ENCODE measurements at regions not wholly inside any gene's neighbourhood (a gene's known extent, or its start where the extent isn't known, plus 50 kb on each side); places are given as distances from the start of the nearest gene placed in this dataset.

DNA sequence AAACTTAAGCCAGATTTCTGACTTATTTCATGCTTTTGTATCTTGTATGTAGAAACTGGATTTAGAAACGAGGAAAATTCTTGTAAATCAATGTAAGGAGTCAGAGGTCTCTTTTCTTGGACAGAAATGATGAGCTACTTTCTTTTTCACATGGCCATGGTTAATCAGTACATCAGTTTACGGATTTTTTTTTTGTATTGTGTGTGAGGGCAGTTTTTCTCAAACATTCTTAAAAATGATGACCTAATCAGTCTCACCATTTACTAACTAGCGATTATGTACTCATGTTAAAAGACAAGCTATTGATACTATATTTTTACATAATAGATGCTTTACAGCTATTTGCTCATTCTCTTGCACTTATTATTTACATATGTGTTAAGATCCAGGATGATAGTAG, 165.2 kb upstream of the DOCK10 start:
- H3K9me3 ChIP-seq (ENCODE audit: low read length), result no peaks in the 10 kb centered on the region
- ChIA-PET CTCF (ENCODE audit: low intra/inter-chr PET ratio, low total read pairs) (no interaction called here), POLR2A (no interaction called here)
- DNase-seq (ENCODE audit: low spot score) (no peak), FAIRE-seq (no peak), ATAC-seq (no peak)
- 17% methylated on average over 3 of the region's 3 CpGs for WGBS (ENCODE audit: low lambda C conversion rate)
- no peaks in the 10 kb centered on the region for H4K20me1 ChIP-seq (ENCODE audit: insufficient read depth, low read length)
- H3K4me1 ChIP-seq (ENCODE audit: insufficient read depth, low read length), result no peaks in the 10 kb centered on the region
- no peak overlapping the region for H3K4me3 ChIP-seq (replicated peaks in 1 of 3; ENCODE audit: insufficient read depth in 1 of 3, low read depth in 2 of 3, low read length in 3 of 3)
- TF ChIP-seq MAFK (conservative IDR thresholded peaks at IDR 0.05 in 1 of 2, IDR thresholded peaks at IDR 0.05 in 1 of 2; ENCODE audit: low read length in 2 of 2) (peak; percentile 6 to 64; a peak in 3 of 4 replicates), MAFF (IDR thresholded peaks at IDR 0.05; ENCODE audit: low read depth, low read length) (peak; percentile 45; the same call in 1 of the 2 replicates)
- TF ChIP-seq, protein P1, sequence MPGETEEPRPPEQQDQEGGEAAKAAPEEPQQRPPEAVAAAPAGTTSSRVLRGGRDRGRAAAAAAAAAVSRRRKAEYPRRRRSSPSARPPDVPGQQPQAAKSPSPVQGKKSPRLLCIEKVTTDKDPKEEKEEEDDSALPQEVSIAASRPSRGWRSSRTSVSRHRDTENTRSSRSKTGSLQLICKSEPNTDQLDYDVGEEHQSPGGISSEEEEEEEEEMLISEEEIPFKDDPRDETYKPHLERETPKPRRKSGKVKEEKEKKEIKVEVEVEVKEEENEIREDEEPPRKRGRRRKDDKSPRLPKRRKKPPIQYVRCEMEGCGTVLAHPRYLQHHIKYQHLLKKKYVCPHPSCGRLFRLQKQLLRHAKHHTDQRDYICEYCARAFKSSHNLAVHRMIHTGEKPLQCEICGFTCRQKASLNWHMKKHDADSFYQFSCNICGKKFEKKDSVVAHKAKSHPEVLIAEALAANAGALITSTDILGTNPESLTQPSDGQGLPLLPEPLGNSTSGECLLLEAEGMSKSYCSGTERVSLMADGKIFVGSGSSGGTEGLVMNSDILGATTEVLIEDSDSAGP (CRISPR knock-in tag; IDR thresholded peaks at IDR 0.05; ENCODE audit: borderline replicate concordance), result no peak
- TF ChIP-seq, protein P2, sequence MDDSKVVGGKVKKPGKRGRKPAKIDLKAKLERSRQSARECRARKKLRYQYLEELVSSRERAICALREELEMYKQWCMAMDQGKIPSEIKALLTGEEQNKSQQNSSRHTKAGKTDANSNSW (CRISPR knock-in tag; IDR thresholded peaks at IDR 0.05; ENCODE audit: borderline replicate concordance), result no peak
- no peak overlapping the region for H3K27ac ChIP-seq (ENCODE audit: extremely low read length, insufficient read depth, low read length)
- H3K36me3 ChIP-seq (replicated peaks in 1 of 2; ENCODE audit: control insufficient read depth in 1 of 2, insufficient read depth in 2 of 2, low read length in 2 of 2), result no peaks in the 10 kb centered on the region
- H2AFZ ChIP-seq (ENCODE audit: low read length), result no peak overlapping the region
- in situ Hi-C loops (cut with HindIII; ENCODE audit: extremely low pct_ligation_motif_present, low pct_unique_long_range_greater_than_20kb) (no loop called here), intact Hi-C loops (cut with micrococcal nuclease; ENCODE audit: unreplicated experiment) (no loop called here)
- no TSS peak for BruUV-seq (replicated peaks)
- no peak overlapping the region for H3K9ac ChIP-seq (ENCODE audit: insufficient read depth, low read depth, low read length)
- H3K27me3 ChIP-seq (ENCODE audit: control insufficient read depth in 1 of 2, insufficient read depth in 2 of 2, low read length in 2 of 2), result no peaks in the 10 kb centered on the region
- no peaks in the 10 kb centered on the region for H3K79me2 ChIP-seq (ENCODE audit: insufficient read depth, low read length)
- no peak overlapping the region for H3K4me2 ChIP-seq (ENCODE audit: low read depth, low read length)

DNA sequence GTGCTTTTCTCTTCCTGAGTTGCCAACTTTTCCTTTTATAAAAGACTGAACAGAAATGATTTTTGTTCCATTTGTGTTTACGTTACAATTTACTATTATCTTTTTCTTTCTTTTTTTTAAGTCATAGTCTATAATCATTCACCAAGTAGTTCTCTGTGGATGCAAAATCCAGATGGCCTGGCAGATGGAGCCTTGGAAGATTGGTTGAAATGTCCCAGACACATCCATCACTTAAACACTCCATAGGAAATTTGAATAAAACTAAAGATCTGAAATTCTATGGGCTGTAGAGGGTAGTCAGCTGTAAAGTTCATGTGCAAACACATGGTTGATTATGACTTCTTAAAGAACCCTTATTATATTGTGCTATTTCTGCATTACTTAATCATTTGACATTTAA, 164.8 kb upstream of the DOCK10 start:
- H3K27ac ChIP-seq (ENCODE audit: extremely low read length, insufficient read depth, low read length), result no peak overlapping the region
- no peak overlapping the region for H3K9ac ChIP-seq (ENCODE audit: insufficient read depth, low read depth, low read length)
- in situ Hi-C loops (cut with HindIII; ENCODE audit: extremely low pct_ligation_motif_present, low pct_unique_long_range_greater_than_20kb), result no loop called here
- no peaks in the 10 kb centered on the region for H3K9me3 ChIP-seq (ENCODE audit: low read length)
- H3K4me2 ChIP-seq (ENCODE audit: low read depth, low read length), result no peak overlapping the region
- H3K4me3 ChIP-seq (replicated peaks in 1 of 3; ENCODE audit: insufficient read depth in 1 of 3, low read depth in 2 of 3, low read length in 3 of 3), result no peak overlapping the region
- ATAC-seq (no peak), FAIRE-seq (no peak), DNase-seq (ENCODE audit: low spot score) (no peak)
- no peak overlapping the region for H2AFZ ChIP-seq (ENCODE audit: low read length)
- 3% methylated on average over 1 of the region's 1 CpG for WGBS (ENCODE audit: low lambda C conversion rate)
- H3K79me2 ChIP-seq (ENCODE audit: insufficient read depth, low read length), result no peaks in the 10 kb centered on the region
- POLR2A ChIA-PET, result no interaction called here
- intact Hi-C loops (cut with micrococcal nuclease; ENCODE audit: unreplicated experiment), result no loop called here
- no peaks in the 10 kb centered on the region for H3K36me3 ChIP-seq (replicated peaks in 1 of 2; ENCODE audit: control insufficient read depth in 1 of 2, insufficient read depth in 2 of 2, low read length in 2 of 2)
- no TSS peak for BruUV-seq (replicated peaks)
- no peaks in the 10 kb centered on the region for H4K20me1 ChIP-seq (ENCODE audit: insufficient read depth, low read length)
- CTCF ChIA-PET (ENCODE audit: low intra/inter-chr PET ratio, low total read pairs), result no interaction called here
- H3K4me1 ChIP-seq (ENCODE audit: insufficient read depth, low read length), result no peaks in the 10 kb centered on the region
- H3K27me3 ChIP-seq (ENCODE audit: control insufficient read depth in 1 of 2, insufficient read depth in 2 of 2, low read length in 2 of 2), result no peaks in the 10 kb centered on the region
- TF ChIP-seq ZC3H13 (CRISPR knock-in tag; IDR thresholded peaks at IDR 0.05) (no peak), ZFP1 (CRISPR knock-in tag; IDR thresholded peaks at IDR 0.05) (no peak), REL (CRISPR knock-in tag; conservative IDR thresholded peaks at IDR 0.05) (no peak)
- TF ChIP-seq, protein P3, sequence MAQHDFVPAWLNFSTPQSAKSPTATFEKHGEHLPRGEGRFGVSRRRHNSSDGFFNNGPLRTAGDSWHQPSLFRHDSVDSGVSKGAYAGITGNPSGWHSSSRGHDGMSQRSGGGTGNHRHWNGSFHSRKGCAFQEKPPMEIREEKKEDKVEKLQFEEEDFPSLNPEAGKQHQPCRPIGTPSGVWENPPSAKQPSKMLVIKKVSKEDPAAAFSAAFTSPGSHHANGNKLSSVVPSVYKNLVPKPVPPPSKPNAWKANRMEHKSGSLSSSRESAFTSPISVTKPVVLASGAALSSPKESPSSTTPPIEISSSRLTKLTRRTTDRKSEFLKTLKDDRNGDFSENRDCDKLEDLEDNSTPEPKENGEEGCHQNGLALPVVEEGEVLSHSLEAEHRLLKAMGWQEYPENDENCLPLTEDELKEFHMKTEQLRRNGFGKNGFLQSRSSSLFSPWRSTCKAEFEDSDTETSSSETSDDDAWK (CRISPR knock-in tag; IDR thresholded peaks at IDR 0.05), result no peak
- TF ChIP-seq, protein P4, sequence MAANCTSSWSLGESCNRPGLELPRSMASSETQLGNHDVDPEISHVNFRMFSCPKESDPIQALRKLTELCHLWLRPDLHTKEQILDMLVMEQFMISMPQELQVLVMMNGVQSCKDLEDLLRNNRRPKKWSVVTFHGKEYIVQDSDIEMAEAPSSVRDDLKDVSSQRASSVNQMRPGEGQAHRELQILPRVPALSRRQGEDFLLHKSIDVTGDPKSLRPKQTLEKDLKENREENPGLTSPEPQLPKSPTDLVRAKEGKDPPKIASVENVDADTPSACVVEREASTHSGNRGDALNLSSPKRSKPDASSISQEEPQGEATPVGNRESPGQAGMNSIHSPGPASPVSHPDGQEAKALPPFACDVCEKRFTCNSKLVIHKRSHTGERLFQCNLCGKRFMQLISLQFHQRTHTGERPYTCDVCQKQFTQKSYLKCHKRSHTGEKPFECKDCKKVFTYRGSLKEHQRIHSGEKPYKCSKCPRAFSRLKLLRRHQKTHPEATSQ (CRISPR knock-in tag; IDR thresholded peaks at IDR 0.05; ENCODE audit: borderline replicate concordance), result no peak
- TF ChIP-seq, protein P5, sequence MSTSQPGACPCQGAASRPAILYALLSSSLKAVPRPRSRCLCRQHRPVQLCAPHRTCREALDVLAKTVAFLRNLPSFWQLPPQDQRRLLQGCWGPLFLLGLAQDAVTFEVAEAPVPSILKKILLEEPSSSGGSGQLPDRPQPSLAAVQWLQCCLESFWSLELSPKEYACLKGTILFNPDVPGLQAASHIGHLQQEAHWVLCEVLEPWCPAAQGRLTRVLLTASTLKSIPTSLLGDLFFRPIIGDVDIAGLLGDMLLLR (CRISPR knock-in tag; IDR thresholded peaks at IDR 0.05), result no peak
